ENCODE measurements at regions not wholly inside any gene's neighbourhood (a gene's known extent, or its start where the extent isn't known, plus 50 kb on each side); places are given as distances from the start of the nearest gene placed in this dataset.
A peak's percentile ranks its signal among the peaks of the same experiment; 100 is the strongest.

DNA sequence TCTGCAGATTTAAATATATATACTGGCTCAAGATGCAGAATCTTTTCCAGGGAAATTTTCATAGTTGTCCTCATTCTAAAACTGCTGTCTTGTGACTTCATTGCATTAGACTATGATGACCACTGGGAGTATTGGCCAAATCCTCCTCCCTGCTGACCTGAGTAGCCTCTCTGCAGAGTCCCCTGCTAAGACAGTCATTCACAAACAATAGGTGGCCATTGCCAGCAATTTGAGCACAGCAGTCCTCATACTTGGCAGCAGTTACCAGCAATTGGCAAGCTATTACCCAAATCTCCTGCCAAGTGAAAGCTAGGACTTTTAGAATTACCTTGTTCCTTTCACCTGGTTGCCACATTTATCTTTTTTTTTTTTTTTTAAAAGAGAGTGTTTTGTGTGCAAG, 325.8 kb downstream of the FAT3 start:
- no peak overlapping the region for H3K27ac ChIP-seq (ENCODE audit: low read depth)

More for the DNA sequence above, 325.8 kb downstream of the FAT3 start:
- Histone ChIP-seq H3K4me1 (ENCODE audit: insufficient read depth) (peaks cover 70% of the 10 kb centered on the region), H2AFZ (no peak overlapping the region), H3K4me3 (no peak overlapping the region), H3K9me2 (ENCODE audit: insufficient read depth) (no peaks in the 10 kb centered on the region), H3K36me3 (ENCODE audit: insufficient read depth) (no peaks in the 10 kb centered on the region), H3K79me2 (replicated peaks; ENCODE audit: insufficient read depth) (peaks cover 11% of the 10 kb centered on the region; the same call in 1 of the 2 replicates), H3K4me2 (peak overlapping the region; percentile 39), H3K27me3 (ENCODE audit: insufficient read depth) (no peaks in the 10 kb centered on the region), H4K20me1 (replicated peaks; ENCODE audit: insufficient read depth) (no peaks in the 10 kb centered on the region), H3F3A (replicated peaks; ENCODE audit: low read depth) (no peaks in the 10 kb centered on the region)
- peaks cover 6% of the 10 kb centered on the region for H3K27me3 Mint-ChIP-seq (ENCODE audit: insufficient read depth, low read depth, poor library complexity)
- TF ChIP-seq ZNF331 (CRISPR knock-in tag; IDR thresholded peaks at IDR 0.05; ENCODE audit: low read depth) (peak; percentile 17; the same call in 1 of the 2 replicates), STAT1 (IDR thresholded peaks at IDR 0.05; ENCODE audit: unreplicated experiment) (no peak), CREB1 (CRISPR knock-in tag; IDR thresholded peaks at IDR 0.05; ENCODE audit: low read depth) (peak; percentile 55; the same call in 1 of the 2 replicates), EZH2phosphoT487 (IDR thresholded peaks at IDR 0.05; ENCODE audit: unreplicated experiment) (no peak), CTCF (conservative IDR thresholded peaks at IDR 0.05; ENCODE audit: low read depth in 2 of 2) (no peak; a peak in 1 of 4 replicates), REST (IDR thresholded peaks at IDR 0.05; ENCODE audit: unreplicated experiment) (no peak), EZH2 (IDR thresholded peaks at IDR 0.05; ENCODE audit: low read depth, unreplicated experiment) (no peak), JUNB (IDR thresholded peaks at IDR 0.05; ENCODE audit: unreplicated experiment) (no peak), ZNF462 (CRISPR knock-in tag; IDR thresholded peaks at IDR 0.05) (peak; percentile 92), NANOG (IDR thresholded peaks at IDR 0.05; ENCODE audit: borderline replicate concordance) (peak; percentile 100), POLR2AphosphoS5 (IDR thresholded peaks at IDR 0.05; ENCODE audit: low read depth) (0 out of 2 replicates have a peak, but pooled peaks have one; percentile 21), ZNF114 (CRISPR knock-in tag; IDR thresholded peaks at IDR 0.05) (no peak)
- TF ChIP-seq, protein P1, sequence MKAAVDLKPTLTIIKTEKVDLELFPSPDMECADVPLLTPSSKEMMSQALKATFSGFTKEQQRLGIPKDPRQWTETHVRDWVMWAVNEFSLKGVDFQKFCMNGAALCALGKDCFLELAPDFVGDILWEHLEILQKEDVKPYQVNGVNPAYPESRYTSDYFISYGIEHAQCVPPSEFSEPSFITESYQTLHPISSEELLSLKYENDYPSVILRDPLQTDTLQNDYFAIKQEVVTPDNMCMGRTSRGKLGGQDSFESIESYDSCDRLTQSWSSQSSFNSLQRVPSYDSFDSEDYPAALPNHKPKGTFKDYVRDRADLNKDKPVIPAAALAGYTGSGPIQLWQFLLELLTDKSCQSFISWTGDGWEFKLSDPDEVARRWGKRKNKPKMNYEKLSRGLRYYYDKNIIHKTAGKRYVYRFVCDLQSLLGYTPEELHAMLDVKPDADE (IDR thresholded peaks at IDR 0.05) = no peak
- no peak overlapping the region for H3K4me3 Mint-ChIP-seq
- ATAC-seq (peak; percentile 91), DNase-seq (ENCODE audit: low spot score) (peak; percentile 74)
- H3K4me1 Mint-ChIP-seq = peaks cover 63% of the 10 kb centered on the region
- no peaks in the 10 kb centered on the region for H3K9me3 Mint-ChIP-seq
- no peak overlapping the region for H3K27ac Mint-ChIP-seq
- no peaks in the 10 kb centered on the region for H3K36me3 Mint-ChIP-seq (ENCODE audit: low read depth)

Data from GM23338 (cell line).